NOMO-1 (cell line): ENCODE measurements at regions not wholly inside any gene's neighbourhood (a gene's known extent, or its start where the extent isn't known, plus 50 kb on each side); places are given as distances from the start of the nearest gene placed in this dataset.
"Not testable (repeated sequence)": the region's sequence is repeated elsewhere in the genome, so short reads cannot be mapped to it uniquely, and the experiment has no call there.

Experiments
- DNase-seq, 2 experiments: peaks; one replicate each; lab custom pipeline; 2025; ENCODE audit not compliant: unreplicated experiment in 2 of 2; lab: John Stamatoyannopoulos, UW

- no peak for DNase-seq
Measured at GRCh38 chr10:9052767-9053166, 998.3 kb downstream of the GATA3 start.

GRCh38 chr10:9056521-9056920 is 1002.0 kb downstream of the GATA3 start:
- no peak for DNase-seq

GRCh38 chr10:9057293-9057692 is 1002.8 kb downstream of the GATA3 start:
- DNase-seq = not testable (repeated sequence)

- no peak for DNase-seq
Measured at GRCh38 chr10:9060314-9060713, 1005.8 kb downstream of the GATA3 start.

GRCh38 chr10:9061871-9062270 is 1007.4 kb downstream of the GATA3 start:
- DNase-seq = no peak

- DNase-seq = no peak
Measured at GRCh38 chr10:9066152-9066551, 1011.7 kb downstream of the GATA3 start.

GRCh38 chr10:9068003-9068402 is 1013.5 kb downstream of the GATA3 start:
- DNase-seq = no peak

GRCh38 chr10:9069136-9069535 is 1014.6 kb downstream of the GATA3 start:
- no peak for DNase-seq

- DNase-seq = no peak
Measured at GRCh38 chr10:9075420-9075819, 1020.9 kb downstream of the GATA3 start.

GRCh38 chr10:9076066-9076465 is 1021.6 kb downstream of the GATA3 start:
- no peak for DNase-seq

GRCh38 chr10:9081253-9081652 is 1026.8 kb downstream of the GATA3 start:
- no peak for DNase-seq

GRCh38 chr10:9081961-9082360 is 1027.5 kb downstream of the GATA3 start:
- DNase-seq = no peak

- no peak for DNase-seq
Measured at GRCh38 chr10:9091530-9092093, 1037.1 kb downstream of the GATA3 start.

- no peak for DNase-seq
Measured at GRCh38 chr10:9096288-9096687, 1041.8 kb downstream of the GATA3 start.

GRCh38 chr10:9097206-9097990 is 1042.9 kb downstream of the GATA3 start:
- DNase-seq = no peak

GRCh38 chr10:9097991-9098306 is 1043.5 kb downstream of the GATA3 start:
- no peak for DNase-seq

- no peak for DNase-seq
Measured at GRCh38 chr10:9102026-9102425, 1047.5 kb downstream of the GATA3 start.

- DNase-seq = no peak
Measured at GRCh38 chr10:9103301-9103700, 1048.8 kb downstream of the GATA3 start.

GRCh38 chr10:9111976-9112375 is 1057.5 kb downstream of the GATA3 start:
- DNase-seq = no peak

GRCh38 chr10:9126728-9127127 is 1072.2 kb downstream of the GATA3 start:
- no peak for DNase-seq

- no peak for DNase-seq
Measured at GRCh38 chr10:9137368-9137767, 1082.9 kb downstream of the GATA3 start.

GRCh38 chr10:9138829-9139228 is 1084.3 kb downstream of the GATA3 start:
- DNase-seq = not testable (repeated sequence)

GRCh38 chr10:9140373-9140772 is 1085.9 kb downstream of the GATA3 start:
- DNase-seq = no peak
